Neural progenitor cell (in vitro differentiated cells): ENCODE measurements at regions not wholly inside any gene's neighbourhood (a gene's known extent, or its start where the extent isn't known, plus 50 kb on each side); places are given as distances from the start of the nearest gene placed in this dataset.

Experiments
- EZH2 ChIP-seq: fragments of 200-600 bp; sonication (generic); IDR thresholded peaks from 2 replicates; pipeline ENCODE4 v1.6.1; 2017; ENCODE audit warnings: antibody characterized with exemption, mild to moderate bottlenecking, moderate library complexity
- TF ChIP-seq, protein P1 (sequence below): fragments of 200-600 bp; sonication (generic); IDR thresholded peaks from 2 replicates; pipeline ENCODE4 v1.5.1; 2017; ENCODE audit warnings: antibody characterized with exemption, mild to moderate bottlenecking

DNA sequence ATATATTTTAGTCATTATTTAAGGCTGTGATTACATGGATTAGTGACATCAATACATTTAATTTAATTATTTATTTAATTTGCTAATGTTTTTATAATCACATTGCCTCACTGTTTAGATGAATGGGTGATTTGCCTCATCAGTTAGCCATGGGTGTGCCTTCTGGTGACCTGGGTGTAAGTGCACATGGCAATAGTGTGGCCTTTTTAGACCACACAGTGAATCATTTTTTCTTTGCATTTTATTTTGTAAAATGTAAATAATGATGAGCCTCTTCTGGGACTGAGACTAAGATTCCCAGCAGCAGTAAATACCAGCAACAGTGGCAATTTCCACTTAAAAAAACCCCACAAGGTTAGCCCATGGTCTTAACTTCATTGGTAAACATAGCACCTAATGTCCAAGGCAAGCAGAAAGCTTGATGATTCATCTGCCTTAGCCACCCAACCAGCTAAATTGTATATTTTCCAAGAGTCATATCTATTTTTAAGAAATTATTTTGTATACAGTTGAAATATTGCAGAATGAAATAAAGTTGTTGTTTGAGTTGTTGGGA, 235.9 kb upstream of the NOVA1 start:
- TF ChIP-seq, protein P1, sequence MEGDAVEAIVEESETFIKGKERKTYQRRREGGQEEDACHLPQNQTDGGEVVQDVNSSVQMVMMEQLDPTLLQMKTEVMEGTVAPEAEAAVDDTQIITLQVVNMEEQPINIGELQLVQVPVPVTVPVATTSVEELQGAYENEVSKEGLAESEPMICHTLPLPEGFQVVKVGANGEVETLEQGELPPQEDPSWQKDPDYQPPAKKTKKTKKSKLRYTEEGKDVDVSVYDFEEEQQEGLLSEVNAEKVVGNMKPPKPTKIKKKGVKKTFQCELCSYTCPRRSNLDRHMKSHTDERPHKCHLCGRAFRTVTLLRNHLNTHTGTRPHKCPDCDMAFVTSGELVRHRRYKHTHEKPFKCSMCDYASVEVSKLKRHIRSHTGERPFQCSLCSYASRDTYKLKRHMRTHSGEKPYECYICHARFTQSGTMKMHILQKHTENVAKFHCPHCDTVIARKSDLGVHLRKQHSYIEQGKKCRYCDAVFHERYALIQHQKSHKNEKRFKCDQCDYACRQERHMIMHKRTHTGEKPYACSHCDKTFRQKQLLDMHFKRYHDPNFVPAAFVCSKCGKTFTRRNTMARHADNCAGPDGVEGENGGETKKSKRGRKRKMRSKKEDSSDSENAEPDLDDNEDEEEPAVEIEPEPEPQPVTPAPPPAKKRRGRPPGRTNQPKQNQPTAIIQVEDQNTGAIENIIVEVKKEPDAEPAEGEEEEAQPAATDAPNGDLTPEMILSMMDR = no peak
- no peak for TF ChIP-seq EZH2
